ENCODE measurements at regions not wholly inside any gene's neighbourhood (a gene's known extent, or its start where the extent isn't known, plus 50 kb on each side); places are given as distances from the start of the nearest gene placed in this dataset.

DNA sequence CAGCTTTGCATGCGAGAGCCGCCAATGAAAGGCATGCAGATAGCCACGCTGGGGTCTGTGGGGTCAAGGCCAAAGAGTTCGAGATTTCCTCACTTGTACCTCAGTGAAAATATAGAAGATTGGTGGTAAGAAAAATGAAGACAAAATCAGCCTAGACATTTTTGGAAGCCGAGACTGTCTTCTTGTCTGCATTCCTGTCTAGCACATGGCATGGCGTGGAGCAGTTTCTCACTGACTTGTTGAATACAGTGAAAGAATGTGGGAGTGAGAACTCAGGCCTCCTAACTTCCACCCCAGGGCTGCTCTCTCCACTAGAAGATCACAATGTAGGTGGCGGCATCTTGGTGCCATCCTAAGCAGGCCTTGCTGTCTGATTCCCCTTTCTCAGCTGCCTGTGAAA, 740.8 kb upstream of the HS6ST1 start:
- no peaks in the 10 kb centered on the region for H3K4me1 ChIP-seq (ENCODE audit: control insufficient read depth, low read length)
- H4K20me1 ChIP-seq (ENCODE audit: control insufficient read depth, insufficient read depth, low read depth, low read length) = no peaks in the 10 kb centered on the region
- no peaks in the 10 kb centered on the region for H3K9me2 ChIP-seq (replicated peaks; ENCODE audit: control insufficient read depth, low read length)
- H3K36me3 ChIP-seq (ENCODE audit: control insufficient read depth, low read length) = no peaks in the 10 kb centered on the region
- no peaks in the 10 kb centered on the region for H3K79me2 ChIP-seq (ENCODE audit: control insufficient read depth, low read length)
- H3K9me3 ChIP-seq (ENCODE audit: control insufficient read depth, insufficient read depth, low read length) = no peaks in the 10 kb centered on the region
- no peaks in the 10 kb centered on the region for H3F3A ChIP-seq (ENCODE audit: control insufficient read depth, insufficient read depth)
- TF ChIP-seq, protein P1, sequence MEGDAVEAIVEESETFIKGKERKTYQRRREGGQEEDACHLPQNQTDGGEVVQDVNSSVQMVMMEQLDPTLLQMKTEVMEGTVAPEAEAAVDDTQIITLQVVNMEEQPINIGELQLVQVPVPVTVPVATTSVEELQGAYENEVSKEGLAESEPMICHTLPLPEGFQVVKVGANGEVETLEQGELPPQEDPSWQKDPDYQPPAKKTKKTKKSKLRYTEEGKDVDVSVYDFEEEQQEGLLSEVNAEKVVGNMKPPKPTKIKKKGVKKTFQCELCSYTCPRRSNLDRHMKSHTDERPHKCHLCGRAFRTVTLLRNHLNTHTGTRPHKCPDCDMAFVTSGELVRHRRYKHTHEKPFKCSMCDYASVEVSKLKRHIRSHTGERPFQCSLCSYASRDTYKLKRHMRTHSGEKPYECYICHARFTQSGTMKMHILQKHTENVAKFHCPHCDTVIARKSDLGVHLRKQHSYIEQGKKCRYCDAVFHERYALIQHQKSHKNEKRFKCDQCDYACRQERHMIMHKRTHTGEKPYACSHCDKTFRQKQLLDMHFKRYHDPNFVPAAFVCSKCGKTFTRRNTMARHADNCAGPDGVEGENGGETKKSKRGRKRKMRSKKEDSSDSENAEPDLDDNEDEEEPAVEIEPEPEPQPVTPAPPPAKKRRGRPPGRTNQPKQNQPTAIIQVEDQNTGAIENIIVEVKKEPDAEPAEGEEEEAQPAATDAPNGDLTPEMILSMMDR (IDR thresholded peaks at IDR 0.05; ENCODE audit: low read depth, low read length, poor library complexity, severe bottlenecking) = no peak
- no peak for TF ChIP-seq EZH2phosphoT487 (IDR thresholded peaks at IDR 0.05; ENCODE audit: borderline replicate concordance, low read length)
- H3K27me3 ChIP-seq (ENCODE audit: control insufficient read depth, low read length) = no peaks in the 10 kb centered on the region
- H3K4me2 ChIP-seq (ENCODE audit: low read length) = no peak overlapping the region
- no peak overlapping the region for H3K4me3 ChIP-seq (ENCODE audit: low read length)
- H3K27ac ChIP-seq (ENCODE audit: low read depth, low read length) = no peak overlapping the region

DNA sequence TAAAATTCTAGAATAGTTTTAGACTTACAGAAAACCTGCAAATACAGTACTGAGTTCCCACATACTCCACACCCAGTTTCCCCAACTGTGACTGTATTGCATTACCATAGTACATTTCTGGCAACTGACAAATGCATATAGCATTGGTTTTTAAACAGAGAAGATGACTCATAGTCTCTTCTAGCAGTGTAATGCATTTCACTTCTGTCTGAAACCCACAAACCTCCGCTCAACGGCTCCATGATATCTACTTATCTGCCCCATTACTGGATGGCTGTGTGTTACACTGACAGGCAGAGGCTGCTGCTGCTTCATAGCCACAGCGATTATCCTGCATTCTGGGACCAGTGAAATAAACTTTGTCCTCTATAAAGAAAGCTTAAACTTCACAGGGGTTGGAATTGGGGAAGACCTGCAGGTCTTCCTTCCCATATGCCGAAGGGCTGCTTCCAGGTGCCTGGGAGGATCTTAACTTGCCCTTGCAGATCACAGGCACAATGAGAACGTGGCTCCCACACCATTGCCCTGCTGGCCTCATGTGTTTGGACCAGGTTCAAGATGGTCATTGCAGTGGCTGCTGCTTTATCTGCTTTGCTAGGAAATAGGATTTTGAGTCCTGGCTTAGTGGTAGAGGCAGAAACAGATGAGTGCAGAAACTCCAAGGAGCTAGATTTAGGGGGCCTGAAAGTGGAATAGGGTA, 742.6 kb upstream of the HS6ST1 start:
- Histone ChIP-seq H3K36me3 (ENCODE audit: control insufficient read depth, low read length) (no peaks in the 10 kb centered on the region), H3K9me3 (ENCODE audit: control insufficient read depth, insufficient read depth, low read length) (no peaks in the 10 kb centered on the region), H4K20me1 (ENCODE audit: control insufficient read depth, insufficient read depth, low read depth, low read length) (no peaks in the 10 kb centered on the region), H3K9me2 (replicated peaks; ENCODE audit: control insufficient read depth, low read length) (no peaks in the 10 kb centered on the region), H3K79me2 (ENCODE audit: control insufficient read depth, low read length) (no peaks in the 10 kb centered on the region), H3K27ac (ENCODE audit: low read depth, low read length) (no peak overlapping the region), H3K4me1 (ENCODE audit: control insufficient read depth, low read length) (no peaks in the 10 kb centered on the region), H3F3A (ENCODE audit: control insufficient read depth, insufficient read depth) (no peaks in the 10 kb centered on the region), H3K27me3 (ENCODE audit: control insufficient read depth, low read length) (no peaks in the 10 kb centered on the region), H3K4me3 (ENCODE audit: low read length) (no peak overlapping the region), H3K4me2 (ENCODE audit: low read length) (no peak overlapping the region)
- TF ChIP-seq, protein P1 (IDR thresholded peaks at IDR 0.05; ENCODE audit: low read depth, low read length, poor library complexity, severe bottlenecking) = no peak
- TF ChIP-seq EZH2phosphoT487 (IDR thresholded peaks at IDR 0.05; ENCODE audit: borderline replicate concordance, low read length) = no peak

DNA sequence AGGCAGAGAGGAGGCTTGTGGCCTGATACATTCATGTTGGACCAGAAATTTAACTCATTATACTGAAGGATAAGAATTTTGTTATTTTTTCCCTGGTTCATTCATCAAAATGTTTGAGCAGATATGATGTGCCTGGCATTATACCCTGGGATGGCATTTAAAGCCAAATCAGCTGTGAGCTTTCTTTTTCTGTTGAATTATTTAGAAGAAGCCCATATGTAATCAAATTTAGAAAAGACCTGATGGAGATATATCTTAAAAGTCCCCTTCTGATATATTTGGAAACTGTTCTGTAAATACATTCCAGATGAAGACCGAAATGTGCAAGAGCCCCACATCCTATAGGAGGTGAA, 743.1 kb upstream of the HS6ST1 start:
- no peaks in the 10 kb centered on the region for H3K79me2 ChIP-seq (ENCODE audit: control insufficient read depth, low read length)
- H3K4me3 ChIP-seq (ENCODE audit: low read length) = no peak overlapping the region

More for the DNA sequence above, 743.1 kb upstream of the HS6ST1 start:
- Histone ChIP-seq H3K27ac (ENCODE audit: low read depth, low read length) (no peak overlapping the region), H3K4me2 (ENCODE audit: low read length) (no peak overlapping the region), H3F3A (ENCODE audit: control insufficient read depth, insufficient read depth) (no peaks in the 10 kb centered on the region), H3K36me3 (ENCODE audit: control insufficient read depth, low read length) (no peaks in the 10 kb centered on the region), H4K20me1 (ENCODE audit: control insufficient read depth, insufficient read depth, low read depth, low read length) (no peaks in the 10 kb centered on the region), H3K9me3 (ENCODE audit: control insufficient read depth, insufficient read depth, low read length) (no peaks in the 10 kb centered on the region), H3K9me2 (replicated peaks; ENCODE audit: control insufficient read depth, low read length) (no peaks in the 10 kb centered on the region), H3K27me3 (ENCODE audit: control insufficient read depth, low read length) (no peaks in the 10 kb centered on the region), H3K4me1 (ENCODE audit: control insufficient read depth, low read length) (no peaks in the 10 kb centered on the region)
- no peak for TF ChIP-seq EZH2phosphoT487 (IDR thresholded peaks at IDR 0.05; ENCODE audit: borderline replicate concordance, low read length)
- TF ChIP-seq, protein P1 (IDR thresholded peaks at IDR 0.05; ENCODE audit: low read depth, low read length, poor library complexity, severe bottlenecking) = no peak

Measured in DOHH2 (cell line).